Fibroblast of lung (primary cell): ENCODE measurements at regions not wholly inside any gene's neighbourhood (a gene's known extent, or its start where the extent isn't known, plus 50 kb on each side); places are given as distances from the start of the nearest gene placed in this dataset.

Source experiments
- CTCF ChIP-seq, 2 donors: IDR thresholded peaks in 1 of 2; conservative IDR thresholded peaks in 1 of 2; 1 replicate in 1 of 2; 2 replicates in 1 of 2; pipeline ENCODE4 v1.5.1; 2011 to 2012; ENCODE audit warnings: low read length in 2 of 2, control low read depth in 1 of 2, inconsistent platforms in 1 of 2, low read depth in 1 of 2, mild to moderate bottlenecking in 1 of 2
- EZH2 ChIP-seq: IDR thresholded peaks from 2 replicates; pipeline ENCODE4 v1.5.1; 2012; ENCODE audit warnings: low read length, control low read depth, mild to moderate bottlenecking; ENCODE audit errors: missing control alignments

GRCh38 chr12:111141205-111141604, 220.8 kb upstream of the MYL2 start:
- no peak for TF ChIP-seq CTCF (conservative IDR thresholded peaks at IDR 0.05 in 1 of 2, IDR thresholded peaks at IDR 0.05 in 1 of 2; ENCODE audit: low read depth in 1 of 2, low read length in 2 of 2)
- TF ChIP-seq EZH2, result no peak
